IMR-90 (cell line): ENCODE measurements at regions not wholly inside any gene's neighbourhood (a gene's known extent, or its start where the extent isn't known, plus 50 kb on each side); places are given as distances from the start of the nearest gene placed in this dataset.

Source experiments
- CEBPB ChIP-seq: IDR thresholded peaks from 2 replicates; pipeline ENCODE4 v1.6.1; 2012; ENCODE audit warnings: low read depth, low read length, improper control_type of control experiment
- CHD1 ChIP-seq: IDR thresholded peaks from 2 replicates; pipeline ENCODE4 v1.6.1; 2012; ENCODE audit warnings: low read depth, low read length, improper control_type of control experiment
- FOS ChIP-seq: fragments of 150-350 bp; IDR thresholded peaks from 2 replicates; pipeline ENCODE4 v1.6.1; 2016; ENCODE audit warnings: low read depth, low read length
- MXI1 ChIP-seq: IDR thresholded peaks from 2 replicates; pipeline ENCODE4 v1.6.1; 2012; ENCODE audit warnings: low read depth, mild to moderate bottlenecking, low read length, moderate library complexity, borderline replicate concordance
- NFE2L2 ChIP-seq: fragments of 150-350 bp; IDR thresholded peaks from 2 replicates; pipeline ENCODE4 v1.6.1; 2016; ENCODE audit warnings: low read depth, mild to moderate bottlenecking, low read length
- POLR2A ChIP-seq: IDR thresholded peaks from 2 replicates; pipeline ENCODE4 v1.6.1; 2012; ENCODE audit warnings: mild to moderate bottlenecking, low read depth, low read length
- RAD21 ChIP-seq: IDR thresholded peaks from 2 replicates; pipeline ENCODE4 v1.6.1; 2012; ENCODE audit warnings: low read length, improper control_type of control experiment
- RCOR1 ChIP-seq: IDR thresholded peaks from 2 replicates; pipeline ENCODE4 v1.6.1; 2012; ENCODE audit warnings: mild to moderate bottlenecking, low read length, improper control_type of control experiment; ENCODE audit not compliant: insufficient replicate concordance
- RFX5 ChIP-seq: IDR thresholded peaks from 2 replicates; pipeline ENCODE4 v1.8.0; 2012; ENCODE audit warnings: low read depth, mild to moderate bottlenecking, low read length, moderate library complexity
- TF ChIP-seq, protein P1 (sequence below): conservative IDR thresholded peaks from 2 replicates; pipeline ENCODE4 v1.5.1; 2012; ENCODE audit warnings: mild to moderate bottlenecking, low read depth, low read length, improper control_type of control experiment
- TF ChIP-seq, protein P2 (sequence below): fragments of 150-350 bp; IDR thresholded peaks from 2 replicates; pipeline ENCODE4 v1.6.1; 2017; ENCODE audit warnings: mild to moderate bottlenecking, antibody characterized with exemption, low read length, low read depth

DNA sequence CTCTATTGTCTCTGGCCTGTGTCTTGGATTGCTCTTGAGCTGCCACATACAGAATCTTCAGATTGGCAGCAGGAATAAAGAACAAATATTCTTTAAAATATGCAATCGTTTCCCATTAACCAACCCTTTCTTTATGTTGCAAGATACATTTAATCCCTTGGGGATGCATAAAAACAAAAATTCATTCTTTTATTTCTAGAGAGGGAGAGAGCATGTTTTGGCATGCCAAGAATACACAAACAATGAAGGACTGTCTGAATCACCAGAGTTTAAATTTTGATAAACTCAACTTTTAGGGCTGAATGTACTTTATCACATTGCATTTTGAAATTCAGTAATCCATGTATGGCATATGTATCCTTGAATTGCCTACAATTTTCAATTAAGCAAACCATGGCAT lies 154.3 kb upstream of the SEMA3D start:
- TF ChIP-seq, protein P1, sequence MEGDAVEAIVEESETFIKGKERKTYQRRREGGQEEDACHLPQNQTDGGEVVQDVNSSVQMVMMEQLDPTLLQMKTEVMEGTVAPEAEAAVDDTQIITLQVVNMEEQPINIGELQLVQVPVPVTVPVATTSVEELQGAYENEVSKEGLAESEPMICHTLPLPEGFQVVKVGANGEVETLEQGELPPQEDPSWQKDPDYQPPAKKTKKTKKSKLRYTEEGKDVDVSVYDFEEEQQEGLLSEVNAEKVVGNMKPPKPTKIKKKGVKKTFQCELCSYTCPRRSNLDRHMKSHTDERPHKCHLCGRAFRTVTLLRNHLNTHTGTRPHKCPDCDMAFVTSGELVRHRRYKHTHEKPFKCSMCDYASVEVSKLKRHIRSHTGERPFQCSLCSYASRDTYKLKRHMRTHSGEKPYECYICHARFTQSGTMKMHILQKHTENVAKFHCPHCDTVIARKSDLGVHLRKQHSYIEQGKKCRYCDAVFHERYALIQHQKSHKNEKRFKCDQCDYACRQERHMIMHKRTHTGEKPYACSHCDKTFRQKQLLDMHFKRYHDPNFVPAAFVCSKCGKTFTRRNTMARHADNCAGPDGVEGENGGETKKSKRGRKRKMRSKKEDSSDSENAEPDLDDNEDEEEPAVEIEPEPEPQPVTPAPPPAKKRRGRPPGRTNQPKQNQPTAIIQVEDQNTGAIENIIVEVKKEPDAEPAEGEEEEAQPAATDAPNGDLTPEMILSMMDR = no peak
- TF ChIP-seq, protein P2, sequence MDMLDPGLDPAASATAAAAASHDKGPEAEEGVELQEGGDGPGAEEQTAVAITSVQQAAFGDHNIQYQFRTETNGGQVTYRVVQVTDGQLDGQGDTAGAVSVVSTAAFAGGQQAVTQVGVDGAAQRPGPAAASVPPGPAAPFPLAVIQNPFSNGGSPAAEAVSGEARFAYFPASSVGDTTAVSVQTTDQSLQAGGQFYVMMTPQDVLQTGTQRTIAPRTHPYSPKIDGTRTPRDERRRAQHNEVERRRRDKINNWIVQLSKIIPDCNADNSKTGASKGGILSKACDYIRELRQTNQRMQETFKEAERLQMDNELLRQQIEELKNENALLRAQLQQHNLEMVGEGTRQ = no peak
- TF ChIP-seq NFE2L2 (no peak), RCOR1 (no peak), RAD21 (no peak), POLR2A (no peak), FOS (no peak), RFX5 (no peak), CEBPB (no peak), MXI1 (no peak), CHD1 (no peak)
